IPS DF 6.9 (cell line): ENCODE measurements at regions not wholly inside any gene's neighbourhood (a gene's known extent, or its start where the extent isn't known, plus 50 kb on each side); places are given as distances from the start of the nearest gene placed in this dataset.

ENCODE experiments used
- DNase-seq: peaks from one replicate; pipeline ENCODE4 v3.0.0-alpha.2; 2013; ENCODE audit warnings: low read depth, low spot score
- H3K27ac ChIP-seq: one replicate; pipeline ENCODE4 v1.5.1; 2013; ENCODE audit warnings: low read length, control low read depth
- H3K27me3 ChIP-seq: 2 replicates; pipeline ENCODE4 v1.6.1; 2013; ENCODE audit warnings: mild to moderate bottlenecking, low read length; ENCODE audit not compliant: control insufficient read depth, insufficient read depth
- H3K36me3 ChIP-seq: 2 replicates; pipeline ENCODE4 v1.6.1; 2013; ENCODE audit warnings: low read length; ENCODE audit not compliant: control insufficient read depth, insufficient read depth
- H3K4me1 ChIP-seq: 2 replicates; pipeline ENCODE4 v1.6.1; 2013; ENCODE audit warnings: low read length; ENCODE audit not compliant: control insufficient read depth, insufficient read depth
- H3K4me3 ChIP-seq: 2 replicates; pipeline ENCODE4 v1.5.1; 2013; ENCODE audit warnings: mild to moderate bottlenecking, low read length
- H3K9me3 ChIP-seq: 2 replicates; pipeline ENCODE4 v1.6.1; 2013; ENCODE audit warnings: low read length, inconsistent platforms; ENCODE audit not compliant: control insufficient read depth, insufficient read depth
- WGBS: extraction: QIAGEN DNeasy Blood & Tissue Kit; methylation state at CpG from one replicate; pipeline ENCODE4 v1.1.7; 2013; ENCODE audit warnings: mixed read lengths, missing lambda C conversion rate; ENCODE audit not compliant: insufficient read length, insufficient coverage; 5-methylcytosine and 5-hydroxymethylcytosine counted together

- Histone ChIP-seq H3K27ac (no peak overlapping the region), H3K36me3 (no peaks in the 10 kb centered on the region), H3K9me3 (no peaks in the 10 kb centered on the region), H3K27me3 (no peaks in the 10 kb centered on the region), H3K4me1 (0 out of 2 replicates have a peak, but pooled peaks cover 3% of the 10 kb centered on the region), H3K4me3 (no peak overlapping the region)
- DNase-seq: no peak
- no CpG with 5 or more reads among the region's 24 CpGs for WGBS
Measured at GRCh38 chr2:16168506-16169264, 228.3 kb downstream of the MYCN start.

GRCh38 chr2:16167870-16168426 is 227.6 kb downstream of the MYCN start:
- no peaks in the 10 kb centered on the region for H3K9me3 ChIP-seq
- no peaks in the 10 kb centered on the region for H3K36me3 ChIP-seq
- 0 out of 2 replicates have a peak, but pooled peaks cover 3% of the 10 kb centered on the region for H3K4me1 ChIP-seq
- DNase-seq: no peak
- H3K27me3 ChIP-seq: no peaks in the 10 kb centered on the region
- no CpG with 5 or more reads among the region's 7 CpGs for WGBS
- H3K27ac ChIP-seq: no peak overlapping the region
- H3K4me3 ChIP-seq: no peak overlapping the region

DNA sequence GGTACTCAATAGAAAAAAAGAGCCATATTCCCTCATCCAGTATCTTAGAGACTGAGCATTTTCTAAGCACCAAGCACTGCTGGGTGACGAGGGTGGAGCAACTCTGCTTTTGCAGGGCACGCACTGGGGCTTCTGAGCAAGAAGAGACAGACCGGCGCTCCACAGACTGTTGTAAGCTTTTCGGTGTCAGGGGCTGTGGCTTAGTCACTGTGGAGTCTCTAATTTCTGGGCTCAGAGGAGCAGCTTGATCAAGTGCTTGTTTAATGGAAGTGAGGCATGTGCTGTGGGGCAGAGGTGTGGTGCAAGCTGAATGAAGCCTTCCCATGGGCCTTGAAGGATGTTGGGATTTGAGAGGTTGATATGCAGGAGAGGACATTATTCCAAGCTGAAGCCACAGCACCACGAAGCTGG is 227.1 kb downstream of the MYCN start:
- no peak overlapping the region for H3K27ac ChIP-seq
- H3K9me3 ChIP-seq: no peaks in the 10 kb centered on the region
- H3K4me1 ChIP-seq: 0 out of 2 replicates have a peak, but pooled peaks cover 3% of the 10 kb centered on the region
- H3K4me3 ChIP-seq: no peak overlapping the region
- DNase-seq: no peak
- no peaks in the 10 kb centered on the region for H3K36me3 ChIP-seq
- H3K27me3 ChIP-seq: no peaks in the 10 kb centered on the region
- no CpG with 5 or more reads among the region's 6 CpGs for WGBS

DNA sequence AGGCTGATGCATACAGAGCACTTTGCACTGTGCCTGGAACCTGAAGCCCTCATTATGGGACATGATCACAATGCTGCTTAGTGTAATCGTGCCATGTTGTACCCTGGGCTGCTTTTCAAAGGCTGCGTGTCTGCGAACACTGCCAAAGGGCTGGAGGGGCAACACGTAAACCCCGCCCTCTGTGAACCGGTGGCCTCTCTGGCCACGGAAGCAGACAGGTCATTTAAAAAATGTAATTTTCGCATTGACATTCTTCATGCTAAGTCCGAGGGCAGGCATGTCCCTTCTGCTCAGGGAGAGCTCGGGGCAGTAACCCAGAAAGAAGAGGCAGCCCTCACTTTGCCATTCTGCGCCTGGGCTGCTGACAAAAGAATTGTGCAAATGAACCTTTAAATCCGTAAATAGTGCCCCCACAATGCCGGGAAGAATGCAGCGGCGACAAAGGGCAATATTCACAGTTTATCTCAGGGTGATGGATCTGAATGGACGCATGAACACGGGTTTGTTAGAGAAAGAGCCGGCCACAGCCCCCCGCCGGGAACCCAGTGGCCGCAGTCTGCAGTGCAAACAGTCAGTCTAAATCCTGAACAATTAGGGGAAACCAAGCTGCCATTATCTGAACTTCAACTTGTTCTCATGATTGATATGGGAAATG is 226.1 kb downstream of the MYCN start:
- Histone ChIP-seq H3K9me3 (no peaks in the 10 kb centered on the region), H3K36me3 (no peaks in the 10 kb centered on the region), H3K4me1 (0 out of 2 replicates have a peak, but pooled peaks cover 3% of the 10 kb centered on the region), H3K27me3 (no peaks in the 10 kb centered on the region), H3K4me3 (no peak overlapping the region), H3K27ac (no peak overlapping the region)
- DNase-seq: no peak
- no CpG with 5 or more reads among the region's 21 CpGs for WGBS

- WGBS: no CpG with 5 or more reads among the region's 9 CpGs
- no peak for DNase-seq
- H3K27ac ChIP-seq: no peak overlapping the region
- no peaks in the 10 kb centered on the region for H3K27me3 ChIP-seq
- no peaks in the 10 kb centered on the region for H3K36me3 ChIP-seq
- 0 out of 2 replicates have a peak, but pooled peaks cover 3% of the 10 kb centered on the region for H3K4me1 ChIP-seq
- no peak overlapping the region for H3K4me3 ChIP-seq
- no peaks in the 10 kb centered on the region for H3K9me3 ChIP-seq
Measured at GRCh38 chr2:16165518-16166326, 225.4 kb downstream of the MYCN start.

DNA sequence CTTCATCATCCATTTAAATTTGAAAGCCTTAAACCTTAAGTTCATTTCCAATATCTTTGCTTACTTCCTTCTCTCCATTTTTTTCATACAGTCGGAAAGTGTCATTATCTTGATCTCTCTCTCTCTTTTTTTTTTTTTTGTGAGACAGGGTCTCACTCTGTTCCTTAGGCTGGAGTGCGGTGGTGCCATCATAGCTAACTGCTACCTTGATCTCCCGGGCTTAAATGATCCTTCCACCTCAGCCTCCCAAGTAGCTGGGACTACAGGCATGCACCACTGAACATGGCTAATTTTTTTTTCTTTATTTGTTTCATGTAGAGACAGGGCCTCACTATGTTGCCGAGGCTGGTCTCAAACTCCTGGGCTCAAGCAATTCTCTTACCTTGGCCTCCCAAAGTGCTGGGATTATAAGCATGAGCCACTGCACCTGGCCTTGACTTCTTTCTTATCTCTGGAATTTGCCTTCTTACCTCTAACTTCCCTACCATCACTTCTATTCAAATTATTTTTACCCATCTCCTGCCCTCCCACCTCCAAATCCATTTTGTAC is 222.2 kb downstream of the MYCN start:
- DNase-seq: no peak
- no peak overlapping the region for H3K27ac ChIP-seq
- no peaks in the 10 kb centered on the region for H3K27me3 ChIP-seq
- H3K4me1 ChIP-seq: 0 out of 2 replicates have a peak, but pooled peaks cover 3% of the 10 kb centered on the region
- WGBS: no CpG with 5 or more reads among the region's 4 CpGs
- no peak overlapping the region for H3K4me3 ChIP-seq
- H3K9me3 ChIP-seq: no peaks in the 10 kb centered on the region
- H3K36me3 ChIP-seq: no peaks in the 10 kb centered on the region

DNA sequence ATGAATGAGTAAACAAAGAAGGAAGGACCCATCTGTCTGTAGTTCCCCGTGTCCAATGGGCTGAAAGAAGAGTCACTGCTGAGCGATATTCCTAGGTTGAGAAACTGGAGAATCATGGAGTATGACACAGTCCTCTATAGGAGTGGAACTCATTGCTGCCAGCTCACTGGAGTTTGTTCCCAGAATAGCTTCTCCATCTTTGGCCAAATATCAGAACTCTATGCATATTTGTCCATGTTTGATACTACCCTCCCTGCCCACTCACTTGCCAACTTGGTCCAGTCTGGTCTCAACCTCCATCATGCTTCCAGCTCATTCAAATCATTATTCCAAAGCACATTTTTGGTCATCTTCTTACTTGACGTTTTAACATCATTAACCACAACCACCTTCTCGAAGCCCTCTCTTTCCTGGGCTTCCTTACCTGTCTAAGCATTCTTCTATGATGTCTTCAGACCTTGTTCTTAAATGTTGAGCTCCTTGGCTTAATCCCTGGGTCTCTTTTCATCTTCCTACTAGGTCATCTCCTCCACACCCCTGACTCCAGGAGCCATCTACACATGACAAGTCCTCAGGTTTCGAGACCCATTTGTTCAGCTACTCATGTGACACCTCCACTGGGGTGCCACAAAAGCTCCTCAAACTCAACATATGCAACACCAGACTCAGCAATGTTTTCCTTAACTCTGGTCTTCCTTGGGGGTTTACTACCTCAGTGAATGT is 221.6 kb downstream of the MYCN start:
- Histone ChIP-seq H3K9me3 (no peaks in the 10 kb centered on the region), H3K4me1 (0 out of 2 replicates have a peak, but pooled peaks cover 3% of the 10 kb centered on the region), H3K27me3 (no peaks in the 10 kb centered on the region), H3K36me3 (no peaks in the 10 kb centered on the region), H3K4me3 (no peak overlapping the region), H3K27ac (no peak overlapping the region)
- 100% methylated on average over 1 of the region's 5 CpGs for WGBS
- DNase-seq: no peak

- no peak overlapping the region for H3K4me3 ChIP-seq
- no peaks in the 10 kb centered on the region for H3K9me3 ChIP-seq
- WGBS: no CpG with 5 or more reads among the region's 2 CpGs
- no peak overlapping the region for H3K27ac ChIP-seq
- 0 out of 2 replicates have a peak, but pooled peaks cover under 1% of the 10 kb centered on the region for H3K4me1 ChIP-seq
- no peaks in the 10 kb centered on the region for H3K36me3 ChIP-seq
- DNase-seq: no peak
- H3K27me3 ChIP-seq: no peaks in the 10 kb centered on the region
Measured at GRCh38 chr2:16161085-16161565, 220.8 kb downstream of the MYCN start.

DNA sequence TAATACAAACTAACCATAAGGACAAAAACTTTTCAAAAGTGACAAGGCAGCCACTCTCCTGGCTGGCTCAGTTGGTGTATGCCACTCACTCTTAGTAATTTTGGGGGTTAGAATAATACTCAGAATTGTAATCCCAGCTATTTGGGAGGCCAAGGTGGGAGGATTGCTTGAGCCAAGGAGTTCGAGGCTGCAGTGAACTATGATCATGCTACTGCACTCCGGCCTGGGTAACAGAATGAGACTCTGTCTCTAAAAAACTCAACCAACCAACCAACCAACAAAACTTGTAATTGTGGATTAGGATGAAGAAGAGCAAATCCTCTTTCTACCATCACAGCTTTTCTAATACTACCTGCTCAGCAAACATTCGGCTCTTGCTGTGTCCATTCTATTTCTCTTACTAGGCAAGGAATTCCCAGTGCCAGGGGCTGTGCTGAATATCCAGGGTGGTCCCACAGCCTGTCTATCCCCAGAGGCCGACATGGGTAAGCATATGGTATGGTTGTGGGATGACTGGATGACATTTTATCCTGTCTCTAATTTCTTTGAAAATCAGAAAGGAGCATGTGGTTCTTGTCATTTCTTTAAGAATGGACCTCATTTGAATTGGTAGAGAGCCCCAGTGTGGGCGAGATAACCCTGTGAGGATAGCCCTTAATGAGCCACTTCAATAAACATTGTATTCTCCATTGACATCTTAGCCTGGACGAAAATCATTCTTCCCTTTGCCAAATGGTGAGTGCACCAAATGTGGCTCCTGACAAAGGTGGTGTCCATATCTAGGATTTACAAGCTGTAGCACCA is 220.1 kb downstream of the MYCN start:
- H3K36me3 ChIP-seq: no peaks in the 10 kb centered on the region
- H3K4me3 ChIP-seq: no peak overlapping the region
- no peak for DNase-seq
- no peaks in the 10 kb centered on the region for H3K27me3 ChIP-seq
- H3K9me3 ChIP-seq: no peaks in the 10 kb centered on the region
- H3K4me1 ChIP-seq: no peaks in the 10 kb centered on the region
- WGBS: no CpG with 5 or more reads among the region's 6 CpGs
- H3K27ac ChIP-seq: no peak overlapping the region
